HEK293 (cell line): ENCODE measurements at regions not wholly inside any gene's neighbourhood (a gene's known extent, or its start where the extent isn't known, plus 50 kb on each side); places are given as distances from the start of the nearest gene placed in this dataset.

Experiments used
- CTCF ChIA-PET: fragments of 350-600 bp; formaldehyde crosslinking; extraction: SDS; loops from one replicate; lab custom pipeline; 2021; ENCODE audit warnings: antibody characterized with exemption; lab: Yijun Ruan, JAX
- POLR2A ChIA-PET: fragments of 300-600 bp; formaldehyde crosslinking; extraction: SDS; loops from one replicate; lab custom pipeline; 2020; ENCODE audit warnings: antibody characterized with exemption, inconsistent platforms; lab: Yijun Ruan, JAX
- H3K27ac ChIP-seq: fragments of 200-500 bp; sonication (Bioruptor generic); 2 replicates; pipeline ENCODE4 v1.5.1; 2014; ENCODE audit warnings: low read depth, low read length, control low read depth, inconsistent platforms; ENCODE audit errors: extremely low read depth
- H3K36me3 ChIP-seq, 2 experiments: fragments of 200-500 bp in 1 of 2; sonication (Bioruptor generic) in 1 of 2; 1 replicate in 1 of 2; 2 replicates in 1 of 2; pipeline ENCODE4 v1.5.1; 2014 to 2017; ENCODE audit warnings: inconsistent platforms in 2 of 2, low read length in 2 of 2; ENCODE audit not compliant: control insufficient read depth in 2 of 2, insufficient read depth in 1 of 2
- H3K4me1 ChIP-seq: fragments of 200-500 bp; sonication (Bioruptor generic); 2 replicates; pipeline ENCODE4 v1.5.1; 2014; ENCODE audit warnings: mild to moderate bottlenecking, low read length, inconsistent platforms; ENCODE audit not compliant: control insufficient read depth, insufficient read depth
- H3K4me3 ChIP-seq: 2 replicates; pipeline ENCODE4 v1.5.1; 2011; ENCODE audit warnings: low read depth, mild to moderate bottlenecking, control low read depth, low read length, moderate library complexity
- H3K9me3 ChIP-seq: fragments of 200-500 bp; sonication (Bioruptor generic); 2 replicates; pipeline ENCODE4 v1.5.1; 2014; ENCODE audit warnings: low read depth, low read length, inconsistent platforms; ENCODE audit not compliant: control insufficient read depth, insufficient read depth
- GLIS2 ChIP-seq: fragments of 450-650 bp; formaldehyde crosslinking; IDR thresholded peaks from 2 replicates; pipeline ENCODE4 v1.5.1; 2016; ENCODE audit warnings: missing biosample characterization, missing genetic modification characterization
- REPIN1 ChIP-seq: fragments of 450-650 bp; formaldehyde crosslinking; IDR thresholded peaks from 2 replicates; pipeline ENCODE4 v1.5.1; 2017; ENCODE audit warnings: missing biosample characterization, missing genetic modification characterization, low read depth
- SP2 ChIP-seq: fragments of 450-650 bp; formaldehyde crosslinking; IDR thresholded peaks from 2 replicates; pipeline ENCODE4 v1.5.1; 2016; ENCODE audit warnings: missing biosample characterization, missing genetic modification characterization
- TCF7L2 ChIP-seq: IDR thresholded peaks from 2 replicates; pipeline ENCODE4 v1.6.1; 2011; ENCODE audit warnings: low read depth, mild to moderate bottlenecking, inconsistent platforms, low read length, moderate library complexity, borderline replicate concordance
- ZBTB44 ChIP-seq: fragments of 450-650 bp; IDR thresholded peaks from 2 replicates; pipeline ENCODE4 v1.5.1; 2018; ENCODE audit warnings: missing biosample characterization, mild to moderate bottlenecking, missing genetic modification characterization
- ZNF510 ChIP-seq: fragments of 450-650 bp; formaldehyde crosslinking; IDR thresholded peaks from 2 replicates; pipeline ENCODE4 v1.5.1; 2018; ENCODE audit warnings: mild to moderate bottlenecking, missing genetic modification characterization, missing biosample characterization; ENCODE audit not compliant: insufficient replicate concordance
- ZNF555 ChIP-seq: fragments of 450-650 bp; formaldehyde crosslinking; conservative IDR thresholded peaks from 2 replicates; pipeline ENCODE4 v1.5.1; 2017; ENCODE audit warnings: missing biosample characterization, mild to moderate bottlenecking, missing genetic modification characterization, inconsistent platforms
- ZNF580 ChIP-seq: fragments of 450-650 bp; formaldehyde crosslinking; IDR thresholded peaks from 2 replicates; pipeline ENCODE4 v1.5.1; 2016; ENCODE audit warnings: missing biosample characterization, missing genetic modification characterization
- ZNF658 ChIP-seq: fragments of 450-650 bp; formaldehyde crosslinking; IDR thresholded peaks from 2 replicates; pipeline ENCODE4; 2016; ENCODE audit warnings: missing biosample characterization, missing genetic modification characterization
- ZNF701 ChIP-seq: fragments of 450-650 bp; formaldehyde crosslinking; IDR thresholded peaks from 2 replicates; pipeline ENCODE4 v1.5.1; 2016; ENCODE audit warnings: missing biosample characterization, missing genetic modification characterization
- ZNF704 ChIP-seq: fragments of 450-650 bp; formaldehyde crosslinking; IDR thresholded peaks from 2 replicates; pipeline ENCODE4 v1.5.1; 2016; ENCODE audit warnings: missing biosample characterization, missing genetic modification characterization
- ZNF776 ChIP-seq: fragments of 450-650 bp; formaldehyde crosslinking; IDR thresholded peaks from 2 replicates; pipeline ENCODE4 v1.5.0; 2017; ENCODE audit warnings: missing biosample characterization, missing genetic modification characterization, borderline replicate concordance
- ZSCAN23 ChIP-seq: fragments of 450-650 bp; formaldehyde crosslinking; IDR thresholded peaks from 2 replicates; pipeline ENCODE4 v1.5.1; 2016; ENCODE audit warnings: missing biosample characterization, missing genetic modification characterization
- TF ChIP-seq, protein P1 (sequence below): fragments of 450-650 bp; formaldehyde crosslinking; IDR thresholded peaks from 2 replicates; pipeline ENCODE4 v1.5.1; 2017; ENCODE audit warnings: missing biosample characterization, missing genetic modification characterization
- TF ChIP-seq, protein P2 (sequence below): fragments of 450-650 bp; formaldehyde crosslinking; IDR thresholded peaks from 2 replicates; pipeline ENCODE4 v1.5.1; 2016; ENCODE audit warnings: missing biosample characterization, missing genetic modification characterization

GRCh38 chr7:113440173-113440572 is 321.8 kb upstream of the SMIM30 start (continued):
- no peak for TF ChIP-seq ZNF580 (tag by site-specific recombination)
- TF ChIP-seq, protein P1, sequence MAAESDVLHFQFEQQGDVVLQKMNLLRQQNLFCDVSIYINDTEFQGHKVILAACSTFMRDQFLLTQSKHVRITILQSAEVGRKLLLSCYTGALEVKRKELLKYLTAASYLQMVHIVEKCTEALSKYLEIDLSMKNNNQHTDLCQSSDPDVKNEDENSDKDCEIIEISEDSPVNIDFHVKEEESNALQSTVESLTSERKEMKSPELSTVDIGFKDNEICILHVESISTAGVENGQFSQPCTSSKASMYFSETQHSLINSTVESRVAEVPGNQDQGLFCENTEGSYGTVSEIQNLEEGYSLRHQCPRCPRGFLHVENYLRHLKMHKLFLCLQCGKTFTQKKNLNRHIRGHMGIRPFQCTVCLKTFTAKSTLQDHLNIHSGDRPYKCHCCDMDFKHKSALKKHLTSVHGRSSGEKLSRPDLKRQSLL = no peak

- TF ChIP-seq ZNF555 (no peak), SP2 (tag by site-specific recombination) (no peak), ZNF510 (tag by site-specific recombination) (no peak), ZNF658 (tag by site-specific recombination) (no peak), ZNF776 (tag by site-specific recombination) (no peak), TCF7L2 (no peak), ZNF704 (no peak), GLIS2 (tag by site-specific recombination) (no peak), ZNF701 (no peak)
- TF ChIP-seq, protein P2, sequence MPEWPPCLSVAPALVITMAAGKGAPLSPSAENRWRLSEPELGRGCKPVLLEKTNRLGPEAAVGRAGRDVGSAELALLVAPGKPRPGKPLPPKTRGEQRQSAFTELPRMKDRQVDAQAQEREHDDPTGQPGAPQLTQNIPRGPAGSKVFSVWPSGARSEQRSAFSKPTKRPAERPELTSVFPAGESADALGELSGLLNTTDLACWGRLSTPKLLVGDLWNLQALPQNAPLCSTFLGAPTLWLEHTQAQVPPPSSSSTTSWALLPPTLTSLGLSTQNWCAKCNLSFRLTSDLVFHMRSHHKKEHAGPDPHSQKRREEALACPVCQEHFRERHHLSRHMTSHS (tag by site-specific recombination) = no peak
- H3K9me3 ChIP-seq = no peaks in the 10 kb centered on the region
- POLR2A ChIA-PET = no interaction called here
- H3K27ac ChIP-seq = no peak overlapping the region
- H3K36me3 ChIP-seq = no peaks in the 10 kb centered on the region
- no peak overlapping the region for H3K4me3 ChIP-seq
- CTCF ChIA-PET = no interaction called here
- H3K4me1 ChIP-seq = no peaks in the 10 kb centered on the region
Observed at GRCh38 chr7:113431406-113431805, 313.1 kb upstream of the SMIM30 start.

- Histone ChIP-seq H3K27ac (no peak overlapping the region), H3K4me1 (no peaks in the 10 kb centered on the region), H3K36me3 (no peaks in the 10 kb centered on the region), H3K4me3 (no peak overlapping the region), H3K9me3 (no peaks in the 10 kb centered on the region)
- TF ChIP-seq REPIN1 (tag by site-specific recombination) = no peak
- TF ChIP-seq ZBTB44 (tag by site-specific recombination) = no peak
- no peak for TF ChIP-seq ZSCAN23
- ChIA-PET POLR2A (no interaction called here), CTCF (interaction anchor here (0.6 to 7.4 kb wide), 4 partner anchors 9 to 409 kb away, joined by 3 to 85 read pairs (median 4); no protein-coding TSS in a partner anchor)
Observed at GRCh38 chr7:113424185-113424817, 305.9 kb upstream of the SMIM30 start.
